Fibroblast of peridontal ligament (primary cell): ENCODE measurements at regions not wholly inside any gene's neighbourhood (a gene's known extent, or its start where the extent isn't known, plus 50 kb on each side); places are given as distances from the start of the nearest gene placed in this dataset.

ENCODE experiments used
- DNase-seq: peaks from one replicate; pipeline ENCODE4 v3.0.0-alpha.2; 2010; ENCODE audit errors: extremely low read depth

GRCh38 chr6:126747728-126748540, 370.5 kb upstream of the RSPO3 start:
- DNase-seq = peak; percentile 79

- DNase-seq = peak; percentile 65
Observed at GRCh38 chr6:126753606-126754005, 364.9 kb upstream of the RSPO3 start.

- DNase-seq = no peak
Observed at GRCh38 chr6:126761854-126762253, 356.6 kb upstream of the RSPO3 start.

- no peak for DNase-seq
Observed at GRCh38 chr6:126764104-126764503, 354.4 kb upstream of the RSPO3 start.

GRCh38 chr6:126764671-126765070, 353.8 kb upstream of the RSPO3 start:
- DNase-seq = no peak

GRCh38 chr6:126766820-126767219, 351.7 kb upstream of the RSPO3 start:
- no peak for DNase-seq

- peak; percentile 49 for DNase-seq
Observed at GRCh38 chr6:126767711-126768110, 350.8 kb upstream of the RSPO3 start.

GRCh38 chr6:126770176-126770575, 348.3 kb upstream of the RSPO3 start:
- DNase-seq = no peak

GRCh38 chr6:126773112-126773805, 345.2 kb upstream of the RSPO3 start:
- DNase-seq = peak; percentile 37

GRCh38 chr6:126779331-126779730, 339.1 kb upstream of the RSPO3 start:
- no peak for DNase-seq

GRCh38 chr6:126781582-126781981, 336.9 kb upstream of the RSPO3 start:
- DNase-seq = no peak

GRCh38 chr6:126784161-126784790, 334.2 kb upstream of the RSPO3 start:
- DNase-seq = peak; percentile 15

GRCh38 chr6:126786262-126786661, 332.2 kb upstream of the RSPO3 start:
- DNase-seq = no peak

GRCh38 chr6:126787635-126788034, 330.8 kb upstream of the RSPO3 start:
- no peak for DNase-seq

GRCh38 chr6:126788861-126789365, 329.6 kb upstream of the RSPO3 start:
- DNase-seq = no peak

- DNase-seq = no peak
Observed at GRCh38 chr6:126792340-126793085, 326.0 kb upstream of the RSPO3 start.

- no peak for DNase-seq
Observed at GRCh38 chr6:126795161-126795560, 323.3 kb upstream of the RSPO3 start.

GRCh38 chr6:126797981-126798380, 320.5 kb upstream of the RSPO3 start:
- peak; percentile 7 for DNase-seq

GRCh38 chr6:126803769-126804168, 314.7 kb upstream of the RSPO3 start:
- no peak for DNase-seq

- peak; percentile 80 for DNase-seq
Observed at GRCh38 chr6:126804332-126805064, 314.0 kb upstream of the RSPO3 start.

- peak; percentile 73 for DNase-seq
Observed at GRCh38 chr6:126805861-126806260, 312.6 kb upstream of the RSPO3 start.
